Ishikawa (cell line): ENCODE measurements at regions not wholly inside any gene's neighbourhood (a gene's known extent, or its start where the extent isn't known, plus 50 kb on each side); places are given as distances from the start of the nearest gene placed in this dataset.

Source experiments
- CEBPB ChIP-seq: IDR thresholded peaks from 2 replicates; pipeline ENCODE4 v1.6.1; 2012
- CREB1 ChIP-seq: IDR thresholded peaks from 2 replicates; pipeline ENCODE4 v1.6.1; 2012; ENCODE audit warnings: low read depth
- EP300 ChIP-seq: IDR thresholded peaks from 2 replicates; pipeline ENCODE4 v1.6.1; 2012; ENCODE audit warnings: borderline replicate concordance
- NFIC ChIP-seq: IDR thresholded peaks from 2 replicates; pipeline ENCODE4 v1.6.1; 2012

GRCh38 chr15:87345961-87346360, 910.6 kb downstream of the NTRK3 start:
- no peak for TF ChIP-seq CREB1
- TF ChIP-seq EP300: no peak
- TF ChIP-seq CEBPB: no peak
- TF ChIP-seq NFIC: no peak
